Liver (tissue), 3 donors: ENCODE measurements at regions not wholly inside any gene's neighbourhood (a gene's known extent, or its start where the extent isn't known, plus 50 kb on each side); places are given as distances from the start of the nearest gene placed in this dataset.
"Not testable (repeated sequence)": the region's sequence is repeated elsewhere in the genome, so short reads cannot be mapped to it uniquely, and the experiment has no call there.

ENCODE experiments used
- EGR1 ChIP-seq, 2 donors: IDR thresholded peaks; 2 replicates each; pipeline ENCODE4 v1.6.1; 2016 to 2018; ENCODE audit warnings: antibody characterized with exemption in 2 of 2, low read depth in 2 of 2
- FOXA2 ChIP-seq: IDR thresholded peaks from 2 replicates; pipeline ENCODE4 v1.6.1; 2016; ENCODE audit warnings: antibody characterized with exemption
- GABPA ChIP-seq, 2 donors: IDR thresholded peaks in 1 of 2; conservative IDR thresholded peaks in 1 of 2; 2 replicates each; pipeline ENCODE4 v1.6.1; 2016; ENCODE audit warnings: antibody characterized with exemption in 2 of 2, mild to moderate bottlenecking in 1 of 2, moderate library complexity in 1 of 2
- HNF4G ChIP-seq: IDR thresholded peaks from 2 replicates; pipeline ENCODE4 v1.6.1; 2016; ENCODE audit warnings: antibody characterized with exemption
- JUND ChIP-seq, 2 donors: IDR thresholded peaks; 2 replicates each; pipeline ENCODE4 v1.6.1; 2016; ENCODE audit warnings: antibody characterized with exemption in 2 of 2
- RAD21 ChIP-seq, 2 donors: IDR thresholded peaks; 2 replicates each; pipeline ENCODE4 v1.6.1; 2016; ENCODE audit warnings: antibody characterized with exemption in 2 of 2, mild to moderate bottlenecking in 2 of 2
- SP1 ChIP-seq: IDR thresholded peaks from 2 replicates; pipeline ENCODE4 v1.6.1; 2018; ENCODE audit warnings: antibody characterized with exemption, mild to moderate bottlenecking
- TAF1 ChIP-seq: conservative IDR thresholded peaks from 2 replicates; pipeline ENCODE4 v1.6.1; 2016; ENCODE audit warnings: antibody characterized with exemption, mild to moderate bottlenecking
- YY1 ChIP-seq: IDR thresholded peaks from 2 replicates; pipeline ENCODE4 v1.6.1; 2016; ENCODE audit warnings: antibody characterized with exemption, mild to moderate bottlenecking
- TF ChIP-seq, protein P1 (sequence below): fragments of 150-350 bp; IDR thresholded peaks from 2 replicates; pipeline ENCODE4 v1.5.1; 2017; ENCODE audit warnings: improper control_type of control experiment, low read depth, low read length; ENCODE audit not compliant: missing input control
- TF ChIP-seq, protein P2 (sequence below): IDR thresholded peaks from 2 replicates; pipeline ENCODE4 v1.6.1; 2016; ENCODE audit warnings: antibody characterized with exemption
- TF ChIP-seq, protein P3 (sequence below): IDR thresholded peaks from 2 replicates; pipeline ENCODE4 v1.6.1; 2016; ENCODE audit warnings: antibody characterized with exemption, mild to moderate bottlenecking
- TF ChIP-seq, protein P4 (sequence below): IDR thresholded peaks from 2 replicates; pipeline ENCODE4 v1.6.1; 2016; ENCODE audit warnings: antibody characterized with exemption
- donor health status: healthy.
- donor health status: healthy.

DNA sequence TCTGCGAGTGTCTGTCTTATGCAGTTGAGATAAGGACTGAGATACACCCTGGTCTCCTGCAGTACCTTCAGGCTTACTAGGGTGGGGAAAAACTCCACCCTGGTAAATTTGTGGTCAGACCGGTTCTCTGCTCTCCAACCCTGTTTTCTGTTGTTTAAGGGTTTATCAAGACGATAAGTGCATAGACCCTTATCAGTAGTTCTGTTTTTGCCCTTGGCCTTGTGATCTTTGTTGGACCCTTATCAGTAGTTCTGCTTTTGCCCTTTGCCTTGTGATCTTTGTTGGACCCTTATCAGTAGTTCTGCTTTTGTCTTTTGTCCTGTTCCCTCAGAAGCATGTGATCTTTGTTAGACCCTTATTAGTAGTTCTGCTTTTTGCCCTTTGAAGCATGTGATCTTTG, 83.3 kb upstream of the MARK1 start:
- TF ChIP-seq, protein P1, sequence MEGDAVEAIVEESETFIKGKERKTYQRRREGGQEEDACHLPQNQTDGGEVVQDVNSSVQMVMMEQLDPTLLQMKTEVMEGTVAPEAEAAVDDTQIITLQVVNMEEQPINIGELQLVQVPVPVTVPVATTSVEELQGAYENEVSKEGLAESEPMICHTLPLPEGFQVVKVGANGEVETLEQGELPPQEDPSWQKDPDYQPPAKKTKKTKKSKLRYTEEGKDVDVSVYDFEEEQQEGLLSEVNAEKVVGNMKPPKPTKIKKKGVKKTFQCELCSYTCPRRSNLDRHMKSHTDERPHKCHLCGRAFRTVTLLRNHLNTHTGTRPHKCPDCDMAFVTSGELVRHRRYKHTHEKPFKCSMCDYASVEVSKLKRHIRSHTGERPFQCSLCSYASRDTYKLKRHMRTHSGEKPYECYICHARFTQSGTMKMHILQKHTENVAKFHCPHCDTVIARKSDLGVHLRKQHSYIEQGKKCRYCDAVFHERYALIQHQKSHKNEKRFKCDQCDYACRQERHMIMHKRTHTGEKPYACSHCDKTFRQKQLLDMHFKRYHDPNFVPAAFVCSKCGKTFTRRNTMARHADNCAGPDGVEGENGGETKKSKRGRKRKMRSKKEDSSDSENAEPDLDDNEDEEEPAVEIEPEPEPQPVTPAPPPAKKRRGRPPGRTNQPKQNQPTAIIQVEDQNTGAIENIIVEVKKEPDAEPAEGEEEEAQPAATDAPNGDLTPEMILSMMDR, result not testable (repeated sequence)
- TF ChIP-seq JUND (IDR thresholded peaks at IDR 0.05); RAD21 (IDR thresholded peaks at IDR 0.05); YY1; GABPA (IDR thresholded peaks at IDR 0.05 in 1 of 2, conservative IDR thresholded peaks at IDR 0.05 in 1 of 2); FOXA2; HNF4G; TAF1; EGR1 (IDR thresholded peaks at IDR 0.05; ENCODE audit: low read depth in 2 of 2); SP1: not testable (repeated sequence)
- TF ChIP-seq, protein P2, sequence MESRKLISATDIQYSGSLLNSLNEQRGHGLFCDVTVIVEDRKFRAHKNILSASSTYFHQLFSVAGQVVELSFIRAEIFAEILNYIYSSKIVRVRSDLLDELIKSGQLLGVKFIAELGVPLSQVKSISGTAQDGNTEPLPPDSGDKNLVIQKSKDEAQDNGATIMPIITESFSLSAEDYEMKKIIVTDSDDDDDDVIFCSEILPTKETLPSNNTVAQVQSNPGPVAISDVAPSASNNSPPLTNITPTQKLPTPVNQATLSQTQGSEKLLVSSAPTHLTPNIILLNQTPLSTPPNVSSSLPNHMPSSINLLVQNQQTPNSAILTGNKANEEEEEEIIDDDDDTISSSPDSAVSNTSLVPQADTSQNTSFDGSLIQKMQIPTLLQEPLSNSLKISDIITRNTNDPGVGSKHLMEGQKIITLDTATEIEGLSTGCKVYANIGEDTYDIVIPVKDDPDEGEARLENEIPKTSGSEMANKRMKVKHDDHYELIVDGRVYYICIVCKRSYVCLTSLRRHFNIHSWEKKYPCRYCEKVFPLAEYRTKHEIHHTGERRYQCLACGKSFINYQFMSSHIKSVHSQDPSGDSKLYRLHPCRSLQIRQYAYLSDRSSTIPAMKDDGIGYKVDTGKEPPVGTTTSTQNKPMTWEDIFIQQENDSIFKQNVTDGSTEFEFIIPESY, result not testable (repeated sequence)
- TF ChIP-seq, protein P3, sequence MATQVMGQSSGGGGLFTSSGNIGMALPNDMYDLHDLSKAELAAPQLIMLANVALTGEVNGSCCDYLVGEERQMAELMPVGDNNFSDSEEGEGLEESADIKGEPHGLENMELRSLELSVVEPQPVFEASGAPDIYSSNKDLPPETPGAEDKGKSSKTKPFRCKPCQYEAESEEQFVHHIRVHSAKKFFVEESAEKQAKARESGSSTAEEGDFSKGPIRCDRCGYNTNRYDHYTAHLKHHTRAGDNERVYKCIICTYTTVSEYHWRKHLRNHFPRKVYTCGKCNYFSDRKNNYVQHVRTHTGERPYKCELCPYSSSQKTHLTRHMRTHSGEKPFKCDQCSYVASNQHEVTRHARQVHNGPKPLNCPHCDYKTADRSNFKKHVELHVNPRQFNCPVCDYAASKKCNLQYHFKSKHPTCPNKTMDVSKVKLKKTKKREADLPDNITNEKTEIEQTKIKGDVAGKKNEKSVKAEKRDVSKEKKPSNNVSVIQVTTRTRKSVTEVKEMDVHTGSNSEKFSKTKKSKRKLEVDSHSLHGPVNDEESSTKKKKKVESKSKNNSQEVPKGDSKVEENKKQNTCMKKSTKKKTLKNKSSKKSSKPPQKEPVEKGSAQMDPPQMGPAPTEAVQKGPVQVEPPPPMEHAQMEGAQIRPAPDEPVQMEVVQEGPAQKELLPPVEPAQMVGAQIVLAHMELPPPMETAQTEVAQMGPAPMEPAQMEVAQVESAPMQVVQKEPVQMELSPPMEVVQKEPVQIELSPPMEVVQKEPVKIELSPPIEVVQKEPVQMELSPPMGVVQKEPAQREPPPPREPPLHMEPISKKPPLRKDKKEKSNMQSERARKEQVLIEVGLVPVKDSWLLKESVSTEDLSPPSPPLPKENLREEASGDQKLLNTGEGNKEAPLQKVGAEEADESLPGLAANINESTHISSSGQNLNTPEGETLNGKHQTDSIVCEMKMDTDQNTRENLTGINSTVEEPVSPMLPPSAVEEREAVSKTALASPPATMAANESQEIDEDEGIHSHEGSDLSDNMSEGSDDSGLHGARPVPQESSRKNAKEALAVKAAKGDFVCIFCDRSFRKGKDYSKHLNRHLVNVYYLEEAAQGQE, result not testable (repeated sequence)
- TF ChIP-seq, protein P4, sequence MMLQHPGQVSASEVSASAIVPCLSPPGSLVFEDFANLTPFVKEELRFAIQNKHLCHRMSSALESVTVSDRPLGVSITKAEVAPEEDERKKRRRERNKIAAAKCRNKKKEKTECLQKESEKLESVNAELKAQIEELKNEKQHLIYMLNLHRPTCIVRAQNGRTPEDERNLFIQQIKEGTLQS, result not testable (repeated sequence)
